K562 (cell line): ENCODE measurements at regions not wholly inside any gene's neighbourhood (a gene's known extent, or its start where the extent isn't known, plus 50 kb on each side); places are given as distances from the start of the nearest gene placed in this dataset.

Experiments
- ATAC-seq: fragments of 200-7000 bp; cut with Tn5 transposase; 3 replicates; pipeline ENCODE4 v1.9.1; 2020; ENCODE audit warnings: moderate library complexity
- BruUV-seq: library from RNA; stranded (reverse); fragments of 400-500 nt; replicated peaks from 2 replicates; lab custom pipeline; 2021; lab: Mats Ljungman, UMichigan
- CTCF ChIA-PET: fragments of 300-600 bp; formaldehyde crosslinking; extraction: SDS; loops from one replicate; lab custom pipeline; 2021; ENCODE audit warnings: low intra/inter-chr PET ratio; lab: Yijun Ruan, JAX
- POLR2A ChIA-PET: fragments of 300-600, 350-650 bp; sonication (Branson Sonifier 250); formaldehyde crosslinking; extraction: SDS; loops from one replicate; lab custom pipeline; 2021; ENCODE audit warnings: antibody characterized with exemption, inconsistent platforms; lab: Yijun Ruan, JAX
- DNase-seq, 4 experiments: peaks; one replicate each; pipeline versions ENCODE4 v3.0.0 to v3.0.0-alpha.2; 2011 to 2018; ENCODE audit warnings: low spot score in 3 of 4, mixed read lengths in 3 of 4; ENCODE audit errors: extremely low read depth in 1 of 4
- FAIRE-seq: peaks from 2 replicates; lab custom pipeline; 2011; peaks lifted over from hg19 to GRCh38; lab: Jason Lieb, UNC
- H2AFZ ChIP-seq: 2 replicates; pipeline ENCODE4 v1.6.0; 2011; ENCODE audit warnings: low read depth, low read length, control low read depth, inconsistent platforms
- H3K27ac ChIP-seq: fragments of 200-600 bp; 3 replicates; pipeline ENCODE4 v1.8.0; 2011; ENCODE audit warnings: low read depth, mild to moderate bottlenecking, control low read depth, inconsistent platforms, low read length, moderate library complexity, mixed read lengths; ENCODE audit errors: extremely low read depth
- H3K27me3 ChIP-seq, 2 experiments: fragments of 300-600 bp in 1 of 2; 2 replicates in 1 of 2; 3 replicates in 1 of 2; pipeline versions ENCODE4 v1.6.0 to v1.8.0; 2011; ENCODE audit warnings: inconsistent platforms in 2 of 2, low read length in 2 of 2, mild to moderate bottlenecking in 1 of 2, mixed read lengths in 1 of 2, moderate library complexity in 1 of 2; ENCODE audit not compliant: control insufficient read depth in 2 of 2, insufficient read depth in 2 of 2
- H3K36me3 ChIP-seq: fragments of 300-600 bp; 3 replicates; pipeline ENCODE4 v1.8.0; 2011; ENCODE audit warnings: mild to moderate bottlenecking, low read length, inconsistent platforms; ENCODE audit not compliant: control insufficient read depth, insufficient read depth
- H3K4me1 ChIP-seq, 2 experiments: fragments of 200-600 bp in 1 of 2; replicated peaks in 1 of 2; 2 replicates in 1 of 2; 3 replicates in 1 of 2; pipeline versions ENCODE4 v1.5.1 to v1.8.0; 2011; ENCODE audit warnings: inconsistent platforms in 2 of 2, low read length in 2 of 2, mild to moderate bottlenecking in 1 of 2, mixed read lengths in 1 of 2, moderate library complexity in 1 of 2; ENCODE audit not compliant: control insufficient read depth in 2 of 2, insufficient read depth in 2 of 2
- H3K4me2 ChIP-seq: 2 replicates; pipeline ENCODE4 v1.6.1; 2011; ENCODE audit warnings: low read length, control low read depth, inconsistent platforms, mixed read lengths; ENCODE audit not compliant: insufficient read depth
- H3K4me3 ChIP-seq: fragments of 200-600 bp; sonication (generic), shearing (Covaris generic); 2 replicates; pipeline ENCODE4 v1.5.1; 2016; ENCODE audit warnings: control low read depth, inconsistent platforms
- H3K79me2 ChIP-seq: fragments of 200-600 bp; 3 replicates; pipeline ENCODE4 v1.8.0; 2011; ENCODE audit warnings: low read length, inconsistent platforms; ENCODE audit not compliant: control insufficient read depth, insufficient read depth
- H3K9ac ChIP-seq, 2 experiments: 2 replicates each; pipeline versions ENCODE4 v1.6.0 to v1.6.1; 2011; ENCODE audit warnings: low read depth in 2 of 2, low read length in 2 of 2, control low read depth in 1 of 2, inconsistent platforms in 1 of 2, mild to moderate bottlenecking in 1 of 2, mixed read lengths in 1 of 2; ENCODE audit not compliant: insufficient read depth in 1 of 2
- H3K9me1 ChIP-seq: one replicate; pipeline ENCODE4 v1.6.0; 2011; ENCODE audit warnings: inconsistent platforms, mild to moderate bottlenecking, low read length, moderate library complexity; ENCODE audit not compliant: control insufficient read depth, insufficient read depth
- H3K9me3 ChIP-seq: replicated peaks from 2 replicates; pipeline ENCODE4 v1.5.1; 2011; ENCODE audit warnings: low read depth, low read length, inconsistent platforms; ENCODE audit not compliant: control insufficient read depth, insufficient read depth
- H4K20me1 ChIP-seq: replicated peaks from 2 replicates; pipeline ENCODE4 v1.6.1; 2011; ENCODE audit warnings: low read length, inconsistent platforms, mixed read lengths; ENCODE audit not compliant: control insufficient read depth, insufficient read depth
- ESRRA ChIP-seq: fragments of 450-650 bp; IDR thresholded peaks from 2 replicates; pipeline ENCODE4 v1.6.1; 2014; ENCODE audit warnings: low read depth, mild to moderate bottlenecking, moderate library complexity, borderline replicate concordance
- LCOR ChIP-seq: sonication (generic); formaldehyde crosslinking; IDR thresholded peaks from 2 replicates; pipeline ENCODE4 v1.8.0; 2022; ENCODE audit warnings: mild to moderate bottlenecking, missing genetic modification reagents
- RBM17 ChIP-seq: fragments of 200-400 bp; formaldehyde crosslinking; IDR thresholded peaks from 2 replicates; pipeline ENCODE4 v1.6.1; 2017; ENCODE audit warnings: low read depth, mild to moderate bottlenecking, low read length, borderline replicate concordance
- TRIM28 ChIP-seq: fragments of 450-650 bp; IDR thresholded peaks from 2 replicates; pipeline ENCODE4 v1.6.1; 2017
- ZNF830 ChIP-seq: fragments of 250-450 bp; sonication (Bioruptor Pico); IDR thresholded peaks from 2 replicates; pipeline ENCODE4 v1.5.0; 2021; ENCODE audit warnings: mild to moderate bottlenecking
- WGBS: fragments of 100-300 bp; shearing (Covaris generic); methylation state at CpG from one replicate; pipeline ENCODE4 v1.1.6; 2016; ENCODE audit warnings: low coverage, mixed read lengths; ENCODE audit not compliant: insufficient coverage; ENCODE audit errors: missing lambda C conversion rate; 5-methylcytosine and 5-hydroxymethylcytosine counted together
- in situ Hi-C: fragments of 300-500 bp; cut with MboI; formaldehyde crosslinking; loops from 4 replicates; pipeline ENCODE4 v1.15.0; 2018; ENCODE audit warnings: inconsistent platforms, mixed read lengths
- intact Hi-C: fragments of 100-400 bp; cut with micrococcal nuclease; formaldehyde crosslinking; loops from 2 replicates; pipeline ENCODE4 v1.14.2; 2022
- TF ChIP-seq, protein P1 (sequence below): sonication (generic); formaldehyde crosslinking; IDR thresholded peaks from 2 replicates; pipeline ENCODE4 v1.4.0; 2020; ENCODE audit warnings: mild to moderate bottlenecking, missing genetic modification reagents
- TF ChIP-seq, protein P2 (sequence below): fragments of 250-450 bp; sonication (Bioruptor Pico); IDR thresholded peaks from 2 replicates; pipeline ENCODE4 v1.6.1; 2021; ENCODE audit warnings: mild to moderate bottlenecking
- TF ChIP-seq, protein P3 (sequence below): sonication (generic); formaldehyde crosslinking; IDR thresholded peaks from 2 replicates; pipeline ENCODE4 v1.5.0; 2020; ENCODE audit warnings: missing genetic modification reagents

DNA sequence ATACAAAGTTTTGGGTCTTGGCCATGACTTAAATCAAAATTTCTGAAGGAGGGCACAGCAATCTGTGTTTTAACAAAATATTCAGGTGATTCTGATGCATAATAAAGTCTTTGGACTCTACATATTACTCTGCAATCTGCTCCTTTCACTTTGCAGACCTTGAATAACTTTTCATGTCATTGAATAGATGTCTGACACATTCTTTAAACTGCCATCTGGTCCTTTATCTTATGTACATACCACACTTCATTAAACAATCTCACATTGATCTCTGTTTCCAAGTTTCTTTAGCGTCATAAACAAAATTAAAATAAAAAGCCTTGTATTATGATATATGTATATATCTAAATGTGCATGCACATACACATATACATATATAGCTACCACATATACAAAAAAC lies 831.2 kb downstream of the MAFB start:
- DNase-seq (no peak), ATAC-seq (no peak), FAIRE-seq (no peak)
- Histone ChIP-seq H3K4me2 (no peak overlapping the region), H3K27ac (no peak overlapping the region), H4K20me1 (no peaks in the 10 kb centered on the region), H3K36me3 (no peaks in the 10 kb centered on the region), H3K4me3 (no peak overlapping the region), H3K27me3 (no peaks in the 10 kb centered on the region), H3K4me1 (no peaks in the 10 kb centered on the region), H3K9me3 (no peaks in the 10 kb centered on the region), H3K79me2 (no peaks in the 10 kb centered on the region), H3K9ac (no peak overlapping the region), H2AFZ (no peak overlapping the region), H3K9me1 (no peaks in the 10 kb centered on the region)
- intact Hi-C loops, result no loop called here
- ChIA-PET CTCF (no interaction called here), POLR2A (no interaction called here)
- TF ChIP-seq ZNF830 (CRISPR knock-in tag), result no peak
- no peak for TF ChIP-seq RBM17
- no peak for TF ChIP-seq LCOR (CRISPR knock-in tag)
- TF ChIP-seq, protein P1, sequence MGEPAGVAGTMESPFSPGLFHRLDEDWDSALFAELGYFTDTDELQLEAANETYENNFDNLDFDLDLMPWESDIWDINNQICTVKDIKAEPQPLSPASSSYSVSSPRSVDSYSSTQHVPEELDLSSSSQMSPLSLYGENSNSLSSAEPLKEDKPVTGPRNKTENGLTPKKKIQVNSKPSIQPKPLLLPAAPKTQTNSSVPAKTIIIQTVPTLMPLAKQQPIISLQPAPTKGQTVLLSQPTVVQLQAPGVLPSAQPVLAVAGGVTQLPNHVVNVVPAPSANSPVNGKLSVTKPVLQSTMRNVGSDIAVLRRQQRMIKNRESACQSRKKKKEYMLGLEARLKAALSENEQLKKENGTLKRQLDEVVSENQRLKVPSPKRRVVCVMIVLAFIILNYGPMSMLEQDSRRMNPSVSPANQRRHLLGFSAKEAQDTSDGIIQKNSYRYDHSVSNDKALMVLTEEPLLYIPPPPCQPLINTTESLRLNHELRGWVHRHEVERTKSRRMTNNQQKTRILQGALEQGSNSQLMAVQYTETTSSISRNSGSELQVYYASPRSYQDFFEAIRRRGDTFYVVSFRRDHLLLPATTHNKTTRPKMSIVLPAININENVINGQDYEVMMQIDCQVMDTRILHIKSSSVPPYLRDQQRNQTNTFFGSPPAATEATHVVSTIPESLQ (CRISPR knock-in tag), result no peak
- TF ChIP-seq TRIM28, result no peak
- TF ChIP-seq, protein P2, sequence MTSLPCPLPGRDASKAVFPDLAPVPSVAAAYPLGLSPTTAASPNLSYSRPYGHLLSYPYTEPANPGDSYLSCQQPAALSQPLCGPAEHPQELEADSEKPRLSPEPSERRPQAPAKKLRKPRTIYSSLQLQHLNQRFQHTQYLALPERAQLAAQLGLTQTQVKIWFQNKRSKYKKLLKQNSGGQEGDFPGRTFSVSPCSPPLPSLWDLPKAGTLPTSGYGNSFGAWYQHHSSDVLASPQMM (CRISPR knock-in tag), result no peak
- TF ChIP-seq, protein P3, sequence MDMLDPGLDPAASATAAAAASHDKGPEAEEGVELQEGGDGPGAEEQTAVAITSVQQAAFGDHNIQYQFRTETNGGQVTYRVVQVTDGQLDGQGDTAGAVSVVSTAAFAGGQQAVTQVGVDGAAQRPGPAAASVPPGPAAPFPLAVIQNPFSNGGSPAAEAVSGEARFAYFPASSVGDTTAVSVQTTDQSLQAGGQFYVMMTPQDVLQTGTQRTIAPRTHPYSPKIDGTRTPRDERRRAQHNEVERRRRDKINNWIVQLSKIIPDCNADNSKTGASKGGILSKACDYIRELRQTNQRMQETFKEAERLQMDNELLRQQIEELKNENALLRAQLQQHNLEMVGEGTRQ (CRISPR knock-in tag), result no peak
- TF ChIP-seq ESRRA, result no peak
- WGBS, result 0% methylated on average over 1 of the region's 1 CpG
- no TSS peak for BruUV-seq
- in situ Hi-C loops, result no loop called here
